DMS153 (cell line): ENCODE measurements at regions not wholly inside any gene's neighbourhood (a gene's known extent, or its start where the extent isn't known, plus 50 kb on each side); places are given as distances from the start of the nearest gene placed in this dataset.

Experiments used
- DNase-seq: peaks from one replicate; lab custom pipeline; 2025; lab: John Stamatoyannopoulos, UW

DNA sequence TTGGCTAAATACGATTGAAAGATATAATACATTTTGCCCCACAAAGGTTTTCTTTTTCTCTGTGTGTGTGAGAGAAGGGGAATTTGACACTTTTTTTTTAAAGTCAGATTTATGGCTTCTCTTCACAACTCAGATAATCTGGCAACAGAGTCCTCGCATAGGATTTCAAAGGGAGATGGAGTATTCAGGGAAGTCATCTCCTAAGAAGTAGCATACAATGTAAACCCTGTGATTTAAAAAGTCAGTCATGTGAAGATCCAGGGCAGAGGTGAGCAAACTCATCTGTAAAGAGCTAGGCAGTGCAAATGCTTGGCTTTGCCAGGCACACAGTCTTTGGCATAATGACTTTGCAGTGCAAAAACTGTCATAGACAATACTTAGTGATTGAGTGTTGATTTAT, 1526.3 kb downstream of the AACS start:
- DNase-seq: no peak

DNA sequence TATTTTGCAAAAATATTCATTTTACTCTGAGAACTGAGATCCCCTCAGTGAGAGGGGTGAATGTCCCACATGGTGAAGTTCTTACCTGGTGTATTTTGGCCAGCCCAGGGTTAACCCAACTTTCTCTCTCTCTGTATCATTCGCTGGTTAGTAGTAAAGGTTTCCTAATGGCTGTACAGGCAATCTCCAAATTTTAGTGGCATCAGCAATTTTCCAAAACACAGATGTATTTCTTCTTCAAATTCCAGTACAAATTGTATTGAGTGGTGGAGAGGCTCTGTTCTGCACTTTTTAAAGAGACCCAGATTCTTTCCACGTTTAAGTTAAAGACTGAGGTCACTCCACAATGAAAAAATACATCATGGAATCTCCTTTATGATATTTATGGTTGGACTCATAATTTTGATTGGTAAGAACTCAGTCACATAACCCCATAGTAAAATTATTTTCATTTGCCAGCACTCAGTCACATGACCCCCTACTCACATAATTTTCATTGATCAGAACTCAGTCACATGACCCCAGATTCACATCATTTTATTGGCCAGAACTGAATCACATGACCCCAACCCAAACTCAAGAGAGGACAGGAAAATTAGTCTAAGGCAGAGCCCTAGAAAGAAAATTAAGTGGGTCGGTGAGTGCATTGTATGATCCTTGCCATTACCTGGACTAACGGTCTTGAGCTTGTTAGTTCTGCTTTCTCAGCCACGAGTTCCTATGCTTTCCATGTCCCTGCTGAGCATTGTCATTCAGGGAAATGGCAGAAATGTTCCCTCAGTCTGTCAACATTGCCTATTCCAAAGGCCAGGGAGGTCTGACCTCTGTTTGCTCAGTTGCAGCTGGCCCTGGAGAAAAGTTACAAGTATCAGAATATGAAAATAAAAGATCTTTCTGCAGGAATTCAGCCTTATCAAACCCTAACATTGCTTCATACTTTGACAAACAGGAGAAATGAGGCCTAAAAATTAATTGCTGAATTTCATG, 1536.2 kb downstream of the AACS start:
- no peak for DNase-seq

DNA sequence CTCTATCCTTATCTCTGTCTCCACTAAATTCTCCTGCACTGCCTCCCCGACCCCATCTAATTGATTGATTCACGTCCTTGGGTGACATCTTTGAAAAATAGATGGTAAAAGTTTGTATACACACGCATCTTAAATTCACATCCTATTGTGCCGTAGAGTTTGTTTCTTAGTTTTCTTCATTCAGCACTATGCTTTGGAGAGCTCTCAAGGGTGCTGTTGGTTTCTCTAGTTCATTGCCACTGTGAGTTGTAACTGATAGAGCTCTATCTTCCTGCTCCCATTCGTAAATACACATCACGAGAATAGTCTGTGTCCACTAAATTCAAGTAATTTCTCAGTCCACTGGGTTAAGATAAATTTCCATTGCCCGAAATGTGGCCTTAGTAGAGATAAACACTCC, 1537.4 kb downstream of the AACS start:
- DNase-seq: no peak

DNA sequence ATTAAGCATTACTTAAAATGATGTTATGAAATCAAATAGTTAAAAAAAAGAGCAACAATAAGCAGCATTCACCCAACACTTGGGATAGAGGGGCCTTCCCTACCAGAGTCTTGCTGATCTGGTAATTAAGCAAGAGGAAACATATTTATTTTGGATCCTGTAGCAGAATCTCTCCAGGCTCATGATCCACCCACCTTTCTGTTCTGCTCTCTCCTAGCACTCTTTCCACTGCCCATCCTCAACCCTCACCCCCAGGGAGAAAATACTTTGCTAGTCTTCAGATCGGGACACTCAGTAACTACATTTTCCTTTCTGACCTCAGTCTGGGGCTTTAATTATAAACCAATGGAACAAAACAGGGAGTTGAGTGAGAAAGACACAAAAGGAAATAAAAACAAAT, 1541.9 kb downstream of the AACS start:
- DNase-seq: no peak

DNA sequence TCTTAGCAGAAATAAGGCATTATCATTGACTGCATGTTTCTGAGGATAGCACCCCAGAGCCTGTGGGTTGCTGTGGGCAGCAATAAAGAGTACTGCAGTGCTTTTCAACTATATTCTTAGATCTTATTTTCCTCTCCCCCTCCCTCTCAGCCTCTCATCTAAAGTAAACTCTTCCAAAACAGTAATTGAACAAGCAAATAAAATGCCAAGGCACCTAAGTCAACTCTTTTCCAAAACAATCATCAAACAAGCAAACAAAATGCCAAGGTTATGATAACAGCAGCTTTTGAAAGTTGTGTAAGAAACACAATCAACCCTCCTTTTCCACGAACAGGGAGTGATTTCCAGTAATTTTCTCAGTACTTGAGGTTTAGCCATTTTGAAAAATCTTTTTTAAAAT, 1542.6 kb downstream of the AACS start:
- no peak for DNase-seq

DNA sequence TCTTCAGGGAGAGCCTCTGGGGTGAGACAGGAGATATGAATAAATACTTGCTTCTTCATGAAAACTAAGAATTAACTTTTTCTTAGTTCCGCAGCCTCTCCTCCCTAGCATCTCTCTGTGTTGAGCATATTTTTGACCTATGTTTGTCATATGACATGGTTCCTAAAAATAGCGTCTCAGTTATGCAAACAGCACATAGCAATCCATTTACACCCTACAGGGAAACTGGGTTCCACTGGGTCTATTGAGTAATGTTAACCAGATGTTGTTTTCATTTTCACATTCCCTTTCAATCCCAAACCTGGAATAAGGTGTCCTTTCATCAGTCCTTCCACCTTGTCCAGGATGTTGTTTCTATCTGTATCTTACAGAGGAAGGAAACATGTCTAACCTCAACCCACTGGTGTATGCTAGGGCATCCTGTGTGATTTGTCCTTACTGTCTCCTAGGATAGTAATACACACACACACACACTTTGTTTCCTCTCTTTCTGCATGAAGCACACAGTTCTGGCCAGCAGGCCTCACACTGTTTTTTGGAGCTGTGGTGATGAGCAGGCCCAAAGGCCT, 1543.5 kb downstream of the AACS start:
- DNase-seq: no peak

DNA sequence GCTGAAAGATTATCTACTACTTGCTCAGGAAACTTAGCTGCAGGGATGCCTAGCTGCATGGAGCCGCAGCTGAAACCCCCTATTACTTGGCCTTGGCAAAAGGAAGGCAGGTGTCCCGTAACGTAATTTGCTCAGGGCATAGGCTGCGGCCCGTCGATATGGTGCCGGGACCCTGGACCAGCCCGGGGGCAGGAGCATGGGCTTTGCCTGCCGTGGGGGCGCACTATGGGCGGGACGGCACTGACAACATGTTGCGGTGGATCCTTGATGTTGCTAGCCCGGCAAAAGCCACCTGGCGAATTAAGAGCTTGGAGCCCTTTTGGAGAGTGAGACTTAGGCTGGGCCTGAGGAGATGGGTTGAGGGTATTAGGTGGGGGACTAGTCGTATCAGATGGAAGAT, 1551.2 kb downstream of the AACS start:
- DNase-seq: no peak

DNA sequence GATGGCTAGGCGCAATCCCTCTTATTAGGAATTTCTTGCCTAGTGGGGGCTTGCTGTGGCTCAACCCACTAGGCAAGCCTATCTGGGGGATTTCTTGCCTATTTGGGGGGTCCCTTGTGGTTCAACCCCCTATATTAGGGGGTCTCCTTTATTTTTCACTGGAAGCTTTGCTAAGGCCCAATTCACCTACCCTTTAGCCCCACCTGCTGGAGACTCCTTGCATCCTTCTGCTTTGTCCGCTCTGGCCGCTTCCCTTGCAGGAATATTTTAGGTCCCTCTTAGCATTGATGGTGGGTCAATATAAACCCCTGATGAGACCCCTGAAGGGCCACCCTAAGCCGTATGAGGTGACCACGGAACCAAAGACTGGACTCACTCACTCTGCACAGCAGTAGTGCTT, 1552.1 kb downstream of the AACS start:
- DNase-seq: no peak

DNA sequence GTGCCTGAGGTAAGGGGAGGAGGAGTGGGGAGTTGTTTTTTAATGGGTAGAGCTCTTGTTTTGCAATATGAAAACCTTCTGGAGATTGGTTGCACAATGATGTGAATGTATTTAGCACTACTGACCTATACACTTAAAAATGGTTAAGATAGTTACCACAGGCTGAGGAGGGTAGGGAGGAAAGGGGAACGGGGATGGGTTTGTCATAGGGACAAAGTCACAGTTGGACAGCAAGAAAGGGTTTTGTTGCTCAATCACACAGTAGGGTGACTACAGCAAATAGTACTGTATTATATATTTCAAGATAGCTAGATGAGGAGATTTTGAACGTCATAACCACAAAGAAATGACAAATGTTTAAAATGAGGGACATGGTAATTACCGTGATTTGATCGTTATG, 1562.4 kb downstream of the AACS start:
- no peak for DNase-seq

DNA sequence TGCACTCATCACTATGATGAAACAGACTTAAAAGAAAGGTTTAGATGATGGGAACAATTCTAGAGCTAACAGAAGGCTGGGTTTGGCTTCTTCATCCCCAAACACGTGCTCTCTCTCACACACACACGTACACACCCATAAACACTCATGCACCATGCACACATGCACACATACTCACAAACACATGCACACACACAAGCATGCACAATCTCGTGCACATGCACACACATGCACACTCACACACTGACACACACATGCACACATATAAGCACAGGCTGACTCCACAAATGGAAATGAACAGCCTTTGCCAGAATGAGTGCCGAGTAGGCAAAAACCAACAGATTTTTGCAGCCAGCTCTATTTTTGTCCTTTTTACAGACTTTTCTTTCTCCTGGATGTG, 1571.6 kb downstream of the AACS start:
- DNase-seq: no peak

DNA sequence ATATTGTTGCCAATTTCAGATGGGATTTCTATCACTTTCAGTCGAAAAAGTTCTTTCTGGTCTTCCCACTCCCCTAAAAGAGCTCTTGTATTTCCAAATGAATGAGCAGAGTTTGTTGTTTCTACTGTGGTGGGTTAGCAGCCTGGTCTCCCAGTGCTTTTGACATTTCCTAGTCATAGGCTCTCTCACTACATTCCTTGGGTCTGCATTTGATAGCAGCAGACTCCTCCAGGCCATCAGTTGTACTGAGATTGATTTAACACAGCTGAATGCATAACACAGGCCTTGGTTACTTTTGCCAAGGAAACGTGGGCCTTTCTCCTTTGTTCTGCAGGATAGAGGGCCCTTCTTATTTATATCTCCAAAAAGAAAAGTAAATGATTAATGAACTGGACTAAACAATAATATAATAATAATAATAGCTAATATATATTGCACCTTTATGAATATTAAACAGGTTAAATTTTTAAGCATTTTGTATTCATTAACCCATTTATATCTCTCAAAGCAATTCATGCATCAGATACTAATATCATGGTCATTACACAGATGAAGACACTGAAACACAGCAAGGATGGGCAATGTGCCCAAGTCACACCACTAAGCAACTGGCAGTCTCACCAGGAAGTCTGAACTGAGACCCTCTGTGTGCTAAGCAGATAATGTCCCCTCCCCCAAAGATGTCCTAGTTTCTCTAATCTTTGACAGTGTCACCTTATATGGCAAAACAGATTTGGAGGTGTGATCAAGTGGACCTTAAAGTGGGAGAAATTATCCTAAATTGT, 1579.2 kb downstream of the AACS start:
- DNase-seq: no peak

DNA sequence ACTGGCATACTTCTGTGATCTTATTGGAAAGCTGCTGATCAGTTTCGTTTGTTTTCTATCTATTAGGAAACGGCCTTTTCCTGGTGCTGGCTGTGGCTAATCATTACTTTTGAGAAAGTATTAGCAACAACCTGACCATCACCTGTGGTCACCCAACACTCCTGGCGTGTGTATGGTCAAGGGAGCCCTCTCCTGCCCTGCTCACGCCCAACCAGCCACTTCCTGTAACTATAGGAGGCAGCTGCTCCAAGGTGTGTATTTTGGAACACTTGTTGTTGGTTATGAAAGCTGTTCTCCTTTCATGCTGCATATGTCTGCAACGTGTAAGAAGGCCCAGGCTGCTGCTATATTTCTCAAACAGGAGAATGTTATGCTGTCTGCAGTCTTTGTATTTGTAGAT, 1582.8 kb downstream of the AACS start:
- DNase-seq: no peak

DNA sequence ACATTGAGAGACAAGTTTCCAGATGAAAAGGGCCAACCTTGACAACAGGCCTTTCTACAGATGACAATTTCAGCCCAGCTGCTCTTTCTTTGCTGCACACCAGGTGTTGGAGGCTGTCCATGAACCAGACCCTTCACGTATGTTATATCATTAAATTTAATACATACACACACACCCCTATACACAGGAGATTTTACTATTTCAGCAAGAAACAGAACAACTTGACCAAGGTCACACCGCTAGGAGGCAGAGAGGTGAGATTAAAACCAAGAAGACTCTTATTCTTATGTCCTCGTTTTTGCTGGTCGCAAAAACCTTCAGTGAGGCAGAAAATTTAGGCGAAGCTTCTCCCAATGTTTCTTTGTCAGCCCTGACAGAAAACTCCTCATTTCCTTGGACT, 1585.9 kb downstream of the AACS start:
- no peak for DNase-seq

DNA sequence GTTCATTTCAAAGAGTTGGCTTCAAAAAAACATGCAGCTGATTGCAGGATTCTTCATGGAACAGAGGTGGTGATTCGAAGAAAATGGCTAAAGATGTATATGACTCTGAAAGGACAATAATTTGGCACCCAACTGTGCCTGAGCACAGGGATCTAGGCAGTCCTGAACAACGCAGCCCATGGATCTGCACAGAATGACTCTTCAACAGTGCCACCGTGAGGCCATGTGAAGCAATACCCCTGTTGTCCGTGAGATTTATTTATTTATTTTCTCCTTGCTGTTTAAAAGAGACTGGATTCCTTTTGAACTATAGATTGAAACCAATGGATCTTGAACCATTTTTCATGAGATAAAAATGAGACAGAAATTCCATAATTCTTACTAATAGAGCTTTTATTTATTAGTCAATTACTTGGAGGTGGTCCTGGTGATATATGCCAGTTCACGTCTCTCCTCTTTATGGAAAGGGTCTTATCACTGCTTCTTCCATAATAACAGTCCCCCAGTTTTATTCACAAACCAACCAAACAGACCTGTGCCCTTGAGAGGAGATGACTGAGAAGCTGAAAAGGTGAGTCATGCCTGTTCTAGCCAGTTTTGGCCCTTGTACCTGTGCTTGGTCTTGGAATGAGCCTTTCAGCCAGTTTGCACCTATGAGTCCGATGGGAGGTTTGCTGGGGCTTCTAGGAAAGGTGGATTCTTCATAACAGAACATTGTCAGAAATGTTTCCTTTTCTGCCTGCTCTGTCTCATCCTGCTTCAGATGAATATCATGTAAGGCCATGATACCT, 1598.3 kb downstream of the AACS start:
- DNase-seq: no peak

DNA sequence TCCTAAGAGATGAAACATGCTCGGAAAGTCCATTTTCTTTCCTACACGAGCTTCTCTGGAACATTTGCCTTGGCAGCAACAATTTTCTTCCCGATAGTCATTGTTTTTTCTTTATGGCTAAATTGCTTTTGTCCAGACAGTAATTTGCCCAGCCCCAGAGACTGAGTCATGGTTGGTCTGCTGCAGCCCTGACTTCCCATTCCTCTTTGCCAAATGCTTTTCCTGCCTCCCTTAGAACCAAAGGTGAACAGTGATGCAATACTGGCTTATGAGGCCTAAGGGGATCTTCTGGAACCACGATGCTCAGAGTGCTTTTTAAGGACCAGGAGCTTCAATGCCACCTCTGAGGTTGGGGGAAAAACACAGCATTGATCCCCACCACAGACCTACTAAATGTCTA, 1599.6 kb upstream of the TMEM132C start:
- no peak for DNase-seq

DNA sequence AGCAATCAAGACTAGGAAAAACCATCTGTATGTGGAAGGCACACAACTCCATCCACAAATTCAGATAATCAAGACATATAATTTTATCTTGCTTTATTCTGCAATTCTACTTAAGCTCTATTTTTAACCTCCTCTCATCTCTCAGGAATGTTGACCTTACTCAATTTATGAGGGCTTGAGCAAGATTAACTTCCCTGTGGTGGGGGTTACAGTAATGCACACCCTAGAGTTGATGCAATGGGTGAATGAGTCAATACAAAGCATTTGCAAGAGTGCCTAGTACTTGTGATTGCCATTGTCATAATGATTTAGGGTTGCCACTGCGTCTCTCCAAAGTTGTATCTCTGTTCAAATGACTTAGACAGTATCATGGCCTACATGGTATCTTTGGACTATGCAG, 1598.4 kb upstream of the TMEM132C start:
- no peak for DNase-seq

DNA sequence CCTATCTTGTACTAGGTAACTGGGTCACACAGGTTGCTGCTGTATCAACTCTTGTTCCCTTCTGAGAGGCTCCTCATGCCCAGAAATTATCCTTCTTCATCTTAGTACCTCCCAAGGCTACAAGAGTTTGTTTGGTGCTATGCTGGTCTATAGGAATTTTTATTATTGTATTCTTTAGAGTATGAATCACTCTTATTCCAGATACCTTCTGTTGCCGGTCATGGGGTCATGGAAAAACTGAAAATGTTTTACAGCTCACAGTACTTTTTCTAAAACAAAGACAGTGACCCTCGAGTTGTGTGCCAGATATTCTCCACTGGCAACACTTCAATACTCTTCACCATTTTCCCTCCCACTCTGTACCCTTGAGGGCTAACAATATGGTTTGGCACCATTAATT, 1598.0 kb upstream of the TMEM132C start:
- no peak for DNase-seq

DNA sequence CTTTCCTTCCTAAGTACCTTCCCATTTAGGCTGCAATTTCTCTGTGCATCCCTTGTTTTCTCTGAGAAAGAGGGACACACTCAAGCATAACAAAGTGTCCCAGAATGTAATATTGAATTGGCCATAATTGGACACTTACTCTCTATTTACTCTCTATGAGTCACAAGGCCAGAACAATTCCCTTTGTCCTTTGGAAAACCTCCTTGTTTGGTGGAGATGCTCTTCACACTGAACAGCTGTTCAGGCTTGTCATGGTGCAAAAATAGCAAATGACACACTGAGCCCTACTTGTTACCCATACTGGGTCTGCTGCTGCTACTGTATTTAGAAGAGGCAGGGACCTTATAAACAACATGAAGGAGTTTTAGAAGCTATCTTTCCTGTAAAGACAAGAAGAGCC, 1590.5 kb upstream of the TMEM132C start:
- DNase-seq: peak; percentile 91

DNA sequence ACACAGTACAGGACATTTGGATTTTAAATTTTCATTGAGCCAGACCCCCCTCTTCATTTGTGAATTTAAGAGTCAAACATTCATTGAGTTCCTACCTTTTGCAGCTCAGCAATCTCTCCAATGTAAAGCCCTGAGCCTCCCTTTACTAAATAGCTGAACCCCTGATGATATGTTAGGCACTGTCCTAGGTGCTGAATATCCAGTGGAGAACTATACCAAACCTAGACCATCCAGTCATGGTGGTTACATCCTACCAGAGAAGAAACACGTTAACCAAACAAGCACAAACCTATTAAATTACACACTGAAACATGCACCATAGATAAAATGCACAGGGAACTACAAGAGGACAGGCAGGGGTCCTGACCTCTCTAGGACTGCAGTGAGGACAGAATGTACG, 1585.3 kb upstream of the TMEM132C start:
- no peak for DNase-seq

DNA sequence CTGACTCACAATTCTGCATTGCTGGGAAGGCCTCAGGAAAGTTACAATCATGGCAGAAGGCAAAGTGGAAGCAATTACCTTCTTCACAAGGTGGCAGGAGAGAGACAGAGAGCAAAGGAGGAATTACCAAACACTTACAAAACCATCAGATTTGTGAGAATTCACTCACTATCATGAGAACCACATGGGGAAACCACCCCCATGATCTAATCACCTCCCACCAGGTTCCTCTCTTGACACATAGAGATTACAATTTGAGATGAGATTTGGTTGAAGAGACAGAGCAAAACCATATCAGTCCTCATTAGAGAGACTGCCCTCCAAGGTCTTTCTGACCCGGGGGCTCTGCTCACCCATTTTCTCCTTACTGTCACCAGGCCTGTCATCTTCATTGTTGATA, 1582.3 kb upstream of the TMEM132C start:
- no peak for DNase-seq

DNA sequence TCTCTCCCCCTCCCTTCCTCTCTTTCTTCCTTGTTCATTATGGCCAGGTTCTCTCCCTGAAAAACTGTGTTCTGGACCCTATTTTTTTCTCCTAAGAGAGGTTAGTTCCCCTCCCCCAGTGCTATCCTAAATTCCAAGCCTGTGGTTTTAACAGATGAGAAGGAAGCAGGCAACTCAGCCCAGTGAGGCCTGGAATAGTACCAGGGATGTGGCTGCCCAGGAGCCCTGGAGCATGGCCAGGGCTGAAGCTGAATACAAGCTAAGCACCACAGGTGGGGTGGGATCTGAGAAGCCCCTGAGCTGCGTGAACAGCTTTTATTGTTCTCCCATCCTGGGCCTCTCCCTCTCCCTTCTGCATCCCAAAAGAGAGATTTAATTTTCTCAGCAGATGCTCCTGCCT, 1581.3 kb upstream of the TMEM132C start:
- no peak for DNase-seq

DNA sequence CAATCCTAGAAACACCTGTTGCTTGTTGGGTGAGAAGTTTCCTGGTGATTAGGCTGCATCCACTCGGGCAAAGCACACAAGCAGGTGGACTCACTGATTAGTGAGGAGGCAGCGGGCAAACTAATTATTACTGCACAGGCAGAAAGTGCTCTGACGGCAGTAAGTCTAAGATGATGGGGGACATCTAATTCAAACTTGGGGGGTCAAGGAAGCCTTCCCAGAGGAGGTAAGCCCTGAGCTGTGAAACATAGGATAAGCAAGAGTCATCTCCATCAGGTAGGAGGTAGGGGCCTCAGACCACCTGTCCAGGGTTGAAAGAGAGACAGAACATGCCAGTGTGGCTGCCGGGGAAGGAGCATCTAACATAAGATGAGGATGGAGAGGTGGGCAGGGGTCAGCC, 1578.4 kb upstream of the TMEM132C start:
- DNase-seq: no peak
